HFFc6 (cell line): ENCODE measurements at regions not wholly inside any gene's neighbourhood (a gene's known extent, or its start where the extent isn't known, plus 50 kb on each side); places are given as distances from the start of the nearest gene placed in this dataset.

Source experiments
- DNase-seq: peaks from one replicate; pipeline ENCODE4 v3.0.0-alpha.2; 2018
- H3K27ac Mint-ChIP-seq: 2 replicates; pipeline ENCODE4 v1.8.0; 2020; ENCODE audit warnings: mild to moderate bottlenecking, mixed read lengths
- H3K27me3 Mint-ChIP-seq: 2 replicates; pipeline ENCODE4 v1.8.0; 2021; ENCODE audit warnings: mild to moderate bottlenecking, moderate library complexity, mixed read lengths; ENCODE audit not compliant: insufficient read depth
- H3K36me3 Mint-ChIP-seq: 2 replicates; pipeline ENCODE4 v1.8.0; 2021; ENCODE audit warnings: low read depth, mixed read lengths
- H3K4me1 Mint-ChIP-seq: 2 replicates; pipeline ENCODE4 v1.8.0; 2020; ENCODE audit warnings: low read depth, mixed read lengths
- H3K4me3 Mint-ChIP-seq: 2 replicates; pipeline ENCODE4 v1.8.0; 2020; ENCODE audit warnings: mild to moderate bottlenecking, moderate library complexity, mixed read lengths
- H3K9me3 Mint-ChIP-seq: 2 replicates; pipeline ENCODE4 v1.8.0; 2020; ENCODE audit warnings: mild to moderate bottlenecking, mixed read lengths
- CTCF ChIP-seq: fragments of 200-600 bp; sonication (generic); IDR thresholded peaks from 2 replicates; pipeline ENCODE4 v1.5.0; 2021; ENCODE audit warnings: antibody characterized with exemption, mild to moderate bottlenecking

GRCh38 chr20:58026361-58026760 lies 202.1 kb downstream of the ANKRD60 start:
- Mint-ChIP-seq H3K36me3 (no peaks in the 10 kb centered on the region), H3K4me1 (peaks cover 10% of the 10 kb centered on the region), H3K4me3 (no peak overlapping the region), H3K9me3 (no peaks in the 10 kb centered on the region), H3K27me3 (peaks cover 4% of the 10 kb centered on the region), H3K27ac (no peak overlapping the region)
- DNase-seq, result no peak
- TF ChIP-seq CTCF, result no peak

- H3K4me1 Mint-ChIP-seq, result peaks cover 21% of the 10 kb centered on the region
- no peaks in the 10 kb centered on the region for H3K36me3 Mint-ChIP-seq
- H3K27ac Mint-ChIP-seq, result no peak overlapping the region
- TF ChIP-seq CTCF, result no peak
- H3K4me3 Mint-ChIP-seq, result no peak overlapping the region
- DNase-seq, result no peak
- no peaks in the 10 kb centered on the region for H3K9me3 Mint-ChIP-seq
- peaks cover 4% of the 10 kb centered on the region for H3K27me3 Mint-ChIP-seq
Observed at GRCh38 chr20:58025233-58025632, 203.2 kb downstream of the ANKRD60 start.

- no peak for TF ChIP-seq CTCF
- H3K27ac Mint-ChIP-seq, result no peak overlapping the region
- DNase-seq, result no peak
- no peaks in the 10 kb centered on the region for H3K9me3 Mint-ChIP-seq
- H3K4me3 Mint-ChIP-seq, result no peak overlapping the region
- H3K27me3 Mint-ChIP-seq, result peaks cover 1% of the 10 kb centered on the region
- H3K36me3 Mint-ChIP-seq, result no peaks in the 10 kb centered on the region
- peaks cover 30% of the 10 kb centered on the region for H3K4me1 Mint-ChIP-seq
Observed at GRCh38 chr20:58024241-58024721, 204.2 kb downstream of the ANKRD60 start.

GRCh38 chr20:58023781-58024180 lies 204.7 kb downstream of the ANKRD60 start:
- no peak for DNase-seq

GRCh38 chr20:58023346-58023745 lies 205.1 kb downstream of the ANKRD60 start:
- no peak overlapping the region for H3K4me3 Mint-ChIP-seq
- DNase-seq, result no peak
- H3K36me3 Mint-ChIP-seq, result no peaks in the 10 kb centered on the region
- peaks cover 1% of the 10 kb centered on the region for H3K27me3 Mint-ChIP-seq
- H3K27ac Mint-ChIP-seq, result no peak overlapping the region
- peaks cover 40% of the 10 kb centered on the region for H3K4me1 Mint-ChIP-seq
- no peak for TF ChIP-seq CTCF
- H3K9me3 Mint-ChIP-seq, result no peaks in the 10 kb centered on the region

More at GRCh38 chr20:58023781-58024180, 204.7 kb downstream of the ANKRD60 start:
- H3K4me1 Mint-ChIP-seq, result peaks cover 35% of the 10 kb centered on the region
- no peaks in the 10 kb centered on the region for H3K36me3 Mint-ChIP-seq
- peaks cover 1% of the 10 kb centered on the region for H3K27me3 Mint-ChIP-seq
- no peaks in the 10 kb centered on the region for H3K9me3 Mint-ChIP-seq
- no peak for TF ChIP-seq CTCF
- H3K4me3 Mint-ChIP-seq, result no peak overlapping the region
- H3K27ac Mint-ChIP-seq, result no peak overlapping the region

- Mint-ChIP-seq H3K27ac (no peak overlapping the region), H3K36me3 (no peaks in the 10 kb centered on the region), H3K9me3 (no peaks in the 10 kb centered on the region), H3K27me3 (peaks cover 1% of the 10 kb centered on the region), H3K4me1 (peaks cover 46% of the 10 kb centered on the region), H3K4me3 (no peak overlapping the region)
- no peak for DNase-seq
- no peak for TF ChIP-seq CTCF
Observed at GRCh38 chr20:58022711-58023110, 205.7 kb downstream of the ANKRD60 start.
